ENCODE measurements at regions not wholly inside any gene's neighbourhood (a gene's known extent, or its start where the extent isn't known, plus 50 kb on each side); places are given as distances from the start of the nearest gene placed in this dataset.

DNA sequence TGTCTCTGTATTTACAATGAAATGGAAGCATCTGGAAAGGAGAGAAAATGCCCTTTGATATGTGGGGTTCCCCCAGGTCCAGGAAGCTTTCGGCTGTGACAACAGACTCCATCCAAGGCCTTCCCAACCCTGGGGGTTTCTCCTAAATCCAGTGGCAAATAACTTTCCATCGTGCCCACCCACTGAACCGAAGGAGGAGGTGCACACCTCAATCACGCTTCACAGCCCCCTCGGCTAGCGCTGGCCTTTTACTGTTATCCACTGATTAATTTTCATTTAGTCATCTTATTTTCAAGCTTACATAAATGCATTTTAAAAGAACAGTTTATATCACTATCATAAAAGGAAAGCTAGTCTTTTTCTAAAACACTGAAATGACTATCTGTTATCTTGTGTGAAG is 286.8 kb upstream of the ZMIZ1 start:
- Mint-ChIP-seq H3K27ac (no peak overlapping the region), H3K4me1 (no peaks in the 10 kb centered on the region), H3K4me3 (no peak overlapping the region), H3K9me3 (no peaks in the 10 kb centered on the region), H3K36me3 (no peaks in the 10 kb centered on the region), H3K27me3 (peaks cover 8 to 19% of the 10 kb centered on the region in 2 donors)
- Histone ChIP-seq H3K36me3 (ENCODE audit: control insufficient read depth in 2 of 2, extremely low read depth in 1 of 2, insufficient read depth in 1 of 2, low read length in 1 of 2) (no peaks in the 10 kb centered on the region), H3K4me3 (ENCODE audit: control insufficient read depth in 1 of 2, extremely low read depth in 1 of 2, low read length in 1 of 2) (no peak overlapping the region), H3K27ac (ENCODE audit: low read length) (no peak overlapping the region), H3K27me3 (replicated peaks in 1 of 2; ENCODE audit: control insufficient read depth in 2 of 2, extremely low read depth in 1 of 2, insufficient read depth in 2 of 2, low read length in 1 of 2) (peaks cover 0 to 25% of the 10 kb centered on the region in 2 experiments), H3K9me3 (no peaks in the 10 kb centered on the region), H3K4me1 (ENCODE audit: control insufficient read depth in 1 of 2, extremely low read depth in 1 of 2, insufficient read depth in 2 of 2, low read length in 2 of 2) (no peaks in the 10 kb centered on the region)
- WGBS (ENCODE audit: insufficient coverage) = 57% methylated on average over 2 of the region's 6 CpGs
- ATAC-seq (replicated peaks in 1 of 4) (no peak), DNase-seq (peak in 1 of 35 experiments; percentile 8)
- ChIA-PET CTCF (no interaction called here), POLR2A (no interaction called here)

DNA sequence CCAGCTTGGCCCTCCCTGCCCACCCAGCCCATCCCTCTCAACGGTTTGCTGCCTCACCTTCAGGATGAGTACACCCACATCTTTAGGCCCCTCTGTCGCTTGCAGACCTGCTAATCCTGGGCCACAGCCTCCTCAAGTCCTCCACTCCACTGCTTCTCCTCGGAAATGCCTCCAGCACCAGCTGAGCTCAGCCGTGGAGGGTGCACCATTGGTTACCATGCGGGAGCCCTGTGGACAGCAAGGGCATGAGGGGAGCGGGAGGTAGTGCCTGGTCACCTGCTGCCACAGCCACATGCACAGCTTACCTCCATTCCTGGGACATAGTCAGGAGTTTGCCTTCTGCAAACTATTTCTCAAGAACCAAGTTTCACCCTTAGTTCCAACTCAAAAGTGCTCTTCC is 286.3 kb upstream of the ZMIZ1 start:
- Histone ChIP-seq H3K27me3 (replicated peaks in 1 of 2; ENCODE audit: control insufficient read depth in 2 of 2, extremely low read depth in 1 of 2, insufficient read depth in 2 of 2, low read length in 1 of 2) (peaks cover 0 to 20% of the 10 kb centered on the region in 2 experiments), H3K36me3 (ENCODE audit: control insufficient read depth in 2 of 2, extremely low read depth in 1 of 2, insufficient read depth in 1 of 2, low read length in 1 of 2) (no peaks in the 10 kb centered on the region), H3K4me3 (ENCODE audit: control insufficient read depth in 1 of 2, extremely low read depth in 1 of 2, low read length in 1 of 2) (no peak overlapping the region), H3K27ac (ENCODE audit: low read length) (no peak overlapping the region), H3K9me3 (no peaks in the 10 kb centered on the region), H3K4me1 (ENCODE audit: control insufficient read depth in 1 of 2, extremely low read depth in 1 of 2, insufficient read depth in 2 of 2, low read length in 2 of 2) (no peaks in the 10 kb centered on the region)
- ATAC-seq (replicated peaks in 1 of 4) = no peak
- H3K4me3 Mint-ChIP-seq = no peak overlapping the region
- ChIA-PET POLR2A (no interaction called here), CTCF (no interaction called here)
- no peaks in the 10 kb centered on the region for H3K9me3 Mint-ChIP-seq
- peaks cover 8 to 21% of the 10 kb centered on the region in 2 donors for H3K27me3 Mint-ChIP-seq
- H3K27ac Mint-ChIP-seq = no peak overlapping the region
- DNase-seq = peak in 1 of 35 experiments; percentile 11
- 69% methylated on average over 4 of the region's 6 CpGs for WGBS (ENCODE audit: insufficient coverage)
- no peaks in the 10 kb centered on the region for H3K4me1 Mint-ChIP-seq
- H3K36me3 Mint-ChIP-seq = no peaks in the 10 kb centered on the region

DNA sequence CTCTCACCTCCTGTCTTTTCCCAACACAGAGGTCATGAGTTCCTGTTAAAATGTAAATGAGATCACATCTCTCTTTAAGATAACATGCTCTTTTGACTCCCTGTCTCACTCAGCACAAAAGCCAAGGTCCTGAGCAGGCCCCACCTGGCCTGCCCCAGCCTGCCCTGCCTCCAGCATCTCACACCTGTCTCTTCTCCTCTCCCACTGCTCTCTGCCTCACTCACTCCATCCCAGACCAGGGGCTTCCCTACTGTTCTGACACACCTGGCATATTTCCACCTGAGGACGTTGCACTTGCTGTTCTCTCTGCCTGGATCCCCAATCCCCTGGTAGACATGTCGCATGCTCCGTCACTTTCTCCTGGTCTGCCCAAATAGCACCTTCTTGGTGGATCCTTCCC is 285.0 kb upstream of the ZMIZ1 start:
- Histone ChIP-seq H3K4me3 (ENCODE audit: control insufficient read depth in 1 of 2, extremely low read depth in 1 of 2, low read length in 1 of 2) (no peak overlapping the region), H3K27me3 (replicated peaks in 1 of 2; ENCODE audit: control insufficient read depth in 2 of 2, extremely low read depth in 1 of 2, insufficient read depth in 2 of 2, low read length in 1 of 2) (peaks cover 0 to 18% of the 10 kb centered on the region in 2 experiments), H3K4me1 (ENCODE audit: control insufficient read depth in 1 of 2, extremely low read depth in 1 of 2, insufficient read depth in 2 of 2, low read length in 2 of 2) (no peaks in the 10 kb centered on the region), H3K27ac (ENCODE audit: low read length) (no peak overlapping the region), H3K9me3 (no peaks in the 10 kb centered on the region), H3K36me3 (ENCODE audit: control insufficient read depth in 2 of 2, extremely low read depth in 1 of 2, insufficient read depth in 1 of 2, low read length in 1 of 2) (no peaks in the 10 kb centered on the region)
- H3K27ac Mint-ChIP-seq = no peak overlapping the region
- 85% methylated on average over 3 of the region's 3 CpGs for WGBS (ENCODE audit: insufficient coverage)
- peaks cover 8 to 17% of the 10 kb centered on the region in 2 donors for H3K27me3 Mint-ChIP-seq
- H3K9me3 Mint-ChIP-seq = no peaks in the 10 kb centered on the region
- CTCF ChIA-PET = no interaction called here
- no peak overlapping the region for H3K4me3 Mint-ChIP-seq
- no peak for ATAC-seq (replicated peaks in 1 of 4)
- H3K36me3 Mint-ChIP-seq = no peaks in the 10 kb centered on the region
- POLR2A ChIA-PET = no interaction called here
- peak in 1 of 35 experiments; percentile 9 for DNase-seq
- H3K4me1 Mint-ChIP-seq = no peaks in the 10 kb centered on the region

DNA sequence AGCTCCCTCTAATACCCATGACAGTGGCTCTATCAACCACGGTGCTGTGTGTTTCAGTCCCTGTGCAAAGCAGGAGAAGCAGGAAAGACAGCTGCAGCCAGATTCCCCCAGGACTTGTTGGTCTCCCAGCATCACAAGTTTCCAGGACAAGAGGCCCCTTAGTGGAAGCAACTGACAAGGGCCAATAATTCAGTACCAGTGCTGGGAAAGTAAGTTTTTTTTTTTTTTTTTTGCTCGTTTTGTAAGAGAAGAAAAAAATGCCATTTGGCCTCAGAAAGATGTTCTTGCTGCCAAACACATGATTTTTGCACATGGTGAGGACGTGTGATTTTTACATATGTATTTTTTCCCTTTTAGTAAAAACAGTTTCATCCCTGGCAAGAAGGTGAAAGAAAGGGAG is 284.2 kb upstream of the ZMIZ1 start:
- Histone ChIP-seq H3K27ac (ENCODE audit: low read length) (no peak overlapping the region), H3K4me1 (ENCODE audit: control insufficient read depth in 1 of 2, extremely low read depth in 1 of 2, insufficient read depth in 2 of 2, low read length in 2 of 2) (no peaks in the 10 kb centered on the region), H3K27me3 (replicated peaks in 1 of 2; ENCODE audit: control insufficient read depth in 2 of 2, extremely low read depth in 1 of 2, insufficient read depth in 2 of 2, low read length in 1 of 2) (peaks cover 0 to 18% of the 10 kb centered on the region in 2 experiments), H3K4me3 (ENCODE audit: control insufficient read depth in 1 of 2, extremely low read depth in 1 of 2, low read length in 1 of 2) (no peak overlapping the region), H3K36me3 (ENCODE audit: control insufficient read depth in 2 of 2, extremely low read depth in 1 of 2, insufficient read depth in 1 of 2, low read length in 1 of 2) (no peaks in the 10 kb centered on the region), H3K9me3 (no peaks in the 10 kb centered on the region)
- POLR2A ChIA-PET = no interaction called here
- DNase-seq (no peak), ATAC-seq (replicated peaks in 1 of 4) (no peak)
- H3K27me3 Mint-ChIP-seq = peaks cover 8 to 21% of the 10 kb centered on the region in 2 donors
- no peak overlapping the region for H3K27ac Mint-ChIP-seq
- H3K4me1 Mint-ChIP-seq = no peaks in the 10 kb centered on the region
- 88% methylated on average over 1 of the region's 3 CpGs for WGBS (ENCODE audit: insufficient coverage)
- CTCF ChIA-PET = no interaction called here
- no peaks in the 10 kb centered on the region for H3K9me3 Mint-ChIP-seq
- no peak overlapping the region for H3K4me3 Mint-ChIP-seq
- H3K36me3 Mint-ChIP-seq = no peaks in the 10 kb centered on the region

DNA sequence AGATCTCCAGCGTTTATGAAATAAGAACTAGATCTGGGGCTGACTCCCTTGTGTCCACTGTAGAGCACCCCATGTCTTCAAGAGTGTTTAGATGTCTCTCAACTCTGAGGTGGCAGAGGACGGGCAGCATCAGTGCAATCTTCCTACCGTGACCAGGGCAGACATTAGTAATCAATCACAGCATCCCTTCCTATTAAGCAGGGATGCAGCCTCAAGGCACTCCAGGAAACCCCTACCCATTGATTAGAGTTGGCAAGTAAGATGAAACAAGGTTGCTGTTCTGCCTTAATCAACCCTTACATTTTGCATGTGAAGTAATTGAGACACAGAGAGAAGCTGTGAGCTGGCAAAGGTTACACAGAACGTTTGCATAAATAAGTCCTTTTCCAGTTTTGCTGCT is 283.7 kb upstream of the ZMIZ1 start:
- 86% methylated on average over 2 of the region's 4 CpGs for WGBS (ENCODE audit: insufficient coverage)
- ChIA-PET CTCF (no interaction called here), POLR2A (no interaction called here)
- Histone ChIP-seq H3K27me3 (replicated peaks in 1 of 2; ENCODE audit: control insufficient read depth in 2 of 2, extremely low read depth in 1 of 2, insufficient read depth in 2 of 2, low read length in 1 of 2) (peaks cover 0 to 18% of the 10 kb centered on the region in 2 experiments), H3K27ac (ENCODE audit: low read length) (no peak overlapping the region), H3K9me3 (no peaks in the 10 kb centered on the region), H3K4me1 (ENCODE audit: control insufficient read depth in 1 of 2, extremely low read depth in 1 of 2, insufficient read depth in 2 of 2, low read length in 2 of 2) (no peaks in the 10 kb centered on the region), H3K4me3 (ENCODE audit: control insufficient read depth in 1 of 2, extremely low read depth in 1 of 2, low read length in 1 of 2) (no peak overlapping the region), H3K36me3 (ENCODE audit: control insufficient read depth in 2 of 2, extremely low read depth in 1 of 2, insufficient read depth in 1 of 2, low read length in 1 of 2) (no peaks in the 10 kb centered on the region)
- Mint-ChIP-seq H3K27me3 (peaks cover 10 to 23% of the 10 kb centered on the region in 2 donors), H3K27ac (no peak overlapping the region), H3K4me3 (no peak overlapping the region), H3K36me3 (no peaks in the 10 kb centered on the region), H3K4me1 (no peaks in the 10 kb centered on the region), H3K9me3 (no peaks in the 10 kb centered on the region)
- DNase-seq (no peak), ATAC-seq (replicated peaks in 1 of 4) (no peak)

DNA sequence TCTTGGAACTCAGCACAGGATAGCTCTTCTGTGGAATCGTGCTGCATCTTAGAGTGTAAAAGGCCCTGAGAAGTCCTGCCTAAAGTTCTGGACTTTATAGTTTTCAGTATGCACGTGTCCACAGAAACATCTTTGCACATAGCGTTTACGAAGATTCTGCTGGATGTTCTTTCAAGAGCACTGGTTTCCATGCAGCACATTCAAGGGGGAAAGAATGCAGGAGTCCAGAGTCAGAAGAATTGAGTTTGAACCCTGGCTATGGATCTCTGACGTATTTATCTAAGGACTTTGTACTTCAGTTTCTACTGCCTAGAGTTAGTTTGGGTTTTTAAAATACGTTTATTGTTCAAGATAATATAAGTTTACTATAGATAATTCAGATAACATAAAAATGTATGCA is 282.8 kb upstream of the ZMIZ1 start:
- H3K27ac ChIP-seq (ENCODE audit: low read length) = no peak overlapping the region
- peaks cover 0 to 12% of the 10 kb centered on the region in 2 experiments for H3K27me3 ChIP-seq (replicated peaks in 1 of 2; ENCODE audit: control insufficient read depth in 2 of 2, extremely low read depth in 1 of 2, insufficient read depth in 2 of 2, low read length in 1 of 2)
- DNase-seq (no peak), ATAC-seq (replicated peaks in 1 of 4) (no peak)
- H3K9me3 ChIP-seq = no peaks in the 10 kb centered on the region
- H3K4me3 ChIP-seq (ENCODE audit: control insufficient read depth in 1 of 2, extremely low read depth in 1 of 2, low read length in 1 of 2) = no peak overlapping the region
- H3K36me3 Mint-ChIP-seq = no peaks in the 10 kb centered on the region
- H3K4me3 Mint-ChIP-seq = no peak overlapping the region
- POLR2A ChIA-PET = interaction anchor here in 1 of 2 donors (0.5 kb wide), 1 partner anchor 1212 kb away, joined by 9 read pairs; no protein-coding TSS in a partner anchor
- no peaks in the 10 kb centered on the region for H3K4me1 Mint-ChIP-seq
- no peaks in the 10 kb centered on the region for H3K36me3 ChIP-seq (ENCODE audit: control insufficient read depth in 2 of 2, extremely low read depth in 1 of 2, insufficient read depth in 1 of 2, low read length in 1 of 2)
- no peak overlapping the region for H3K27ac Mint-ChIP-seq
- WGBS (ENCODE audit: insufficient coverage) = 78% methylated on average over 4 of the region's 6 CpGs
- H3K9me3 Mint-ChIP-seq = no peaks in the 10 kb centered on the region
- H3K27me3 Mint-ChIP-seq = peaks cover 12 to 23% of the 10 kb centered on the region in 2 donors
- CTCF ChIA-PET = no interaction called here
- no peaks in the 10 kb centered on the region for H3K4me1 ChIP-seq (ENCODE audit: control insufficient read depth in 1 of 2, extremely low read depth in 1 of 2, insufficient read depth in 2 of 2, low read length in 2 of 2)

DNA sequence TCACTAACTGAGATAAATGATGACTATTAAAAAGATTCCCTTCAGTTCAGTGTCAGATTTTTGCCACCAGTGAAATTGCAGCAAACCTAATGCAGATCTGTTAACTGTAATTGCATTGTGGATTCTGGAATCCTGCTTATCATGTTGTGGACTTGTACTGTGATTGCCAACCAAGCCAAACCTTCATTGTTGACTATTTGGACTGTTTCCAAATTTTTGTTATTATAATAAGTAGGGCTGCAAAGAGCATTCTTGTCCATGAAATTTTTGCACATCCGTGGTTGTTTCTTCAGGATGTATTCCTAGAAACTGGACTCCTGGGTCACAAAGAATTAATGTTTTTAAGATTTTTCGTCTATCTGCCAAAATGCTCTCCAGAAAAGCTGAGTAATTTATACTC is 281.6 kb upstream of the ZMIZ1 start:
- peaks cover 17 to 25% of the 10 kb centered on the region in 2 donors for H3K27me3 Mint-ChIP-seq
- no peak for DNase-seq
- peaks cover 0 to 8% of the 10 kb centered on the region in 2 experiments for H3K27me3 ChIP-seq (replicated peaks in 1 of 2; ENCODE audit: control insufficient read depth in 2 of 2, extremely low read depth in 1 of 2, insufficient read depth in 2 of 2, low read length in 1 of 2)
- H3K4me1 ChIP-seq (ENCODE audit: control insufficient read depth in 1 of 2, extremely low read depth in 1 of 2, insufficient read depth in 2 of 2, low read length in 2 of 2) = no peaks in the 10 kb centered on the region
- H3K36me3 Mint-ChIP-seq = no peaks in the 10 kb centered on the region
- WGBS (ENCODE audit: insufficient coverage) = 100% methylated on average over 1 of the region's 2 CpGs
- no peak for ATAC-seq (replicated peaks in 1 of 4)
- no peak overlapping the region for H3K4me3 ChIP-seq (ENCODE audit: control insufficient read depth in 1 of 2, extremely low read depth in 1 of 2, low read length in 1 of 2)
- H3K27ac ChIP-seq (ENCODE audit: low read length) = no peak overlapping the region
- H3K9me3 Mint-ChIP-seq = no peaks in the 10 kb centered on the region
- H3K36me3 ChIP-seq (ENCODE audit: control insufficient read depth in 2 of 2, extremely low read depth in 1 of 2, insufficient read depth in 1 of 2, low read length in 1 of 2) = no peaks in the 10 kb centered on the region
- H3K9me3 ChIP-seq = no peaks in the 10 kb centered on the region
- no peaks in the 10 kb centered on the region for H3K4me1 Mint-ChIP-seq
- H3K4me3 Mint-ChIP-seq = no peak overlapping the region
- H3K27ac Mint-ChIP-seq = no peak overlapping the region
- ChIA-PET POLR2A (no interaction called here), CTCF (no interaction called here)

All from T-cell (primary cell).